Femur (tissue), 1 donor: ENCODE measurements at regions not wholly inside any gene's neighbourhood (a gene's known extent, or its start where the extent isn't known, plus 50 kb on each side); places are given as distances from the start of the nearest gene placed in this dataset.
"Not testable (repeated sequence)": the region's sequence is repeated elsewhere in the genome, so short reads cannot be mapped to it uniquely, and the experiment has no call there.

Source experiments
- DNase-seq: peaks from one replicate; pipeline ENCODE4 v3.0.0-alpha.2; 2017

DNA sequence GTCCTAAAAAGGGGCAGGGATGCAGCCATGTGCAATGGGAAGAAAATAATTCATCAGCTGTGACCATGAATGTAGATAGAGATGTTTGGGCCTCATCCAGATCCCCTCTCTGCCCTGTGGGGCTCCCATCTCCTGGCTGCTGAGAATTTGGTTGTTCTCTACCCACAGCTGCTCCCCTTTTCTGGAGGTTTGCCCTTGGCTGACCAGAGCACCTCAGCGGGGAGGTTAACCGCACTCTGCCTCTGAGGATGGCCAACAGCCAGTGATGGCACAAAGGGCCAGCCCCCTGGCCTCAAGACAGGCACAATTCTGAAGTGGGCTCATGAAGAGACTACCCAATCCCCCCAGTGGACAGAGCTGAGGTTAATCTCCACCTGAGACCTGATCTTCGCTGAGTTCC lies 61.5 kb upstream of the SERP2 start:
- no peak for DNase-seq

DNA sequence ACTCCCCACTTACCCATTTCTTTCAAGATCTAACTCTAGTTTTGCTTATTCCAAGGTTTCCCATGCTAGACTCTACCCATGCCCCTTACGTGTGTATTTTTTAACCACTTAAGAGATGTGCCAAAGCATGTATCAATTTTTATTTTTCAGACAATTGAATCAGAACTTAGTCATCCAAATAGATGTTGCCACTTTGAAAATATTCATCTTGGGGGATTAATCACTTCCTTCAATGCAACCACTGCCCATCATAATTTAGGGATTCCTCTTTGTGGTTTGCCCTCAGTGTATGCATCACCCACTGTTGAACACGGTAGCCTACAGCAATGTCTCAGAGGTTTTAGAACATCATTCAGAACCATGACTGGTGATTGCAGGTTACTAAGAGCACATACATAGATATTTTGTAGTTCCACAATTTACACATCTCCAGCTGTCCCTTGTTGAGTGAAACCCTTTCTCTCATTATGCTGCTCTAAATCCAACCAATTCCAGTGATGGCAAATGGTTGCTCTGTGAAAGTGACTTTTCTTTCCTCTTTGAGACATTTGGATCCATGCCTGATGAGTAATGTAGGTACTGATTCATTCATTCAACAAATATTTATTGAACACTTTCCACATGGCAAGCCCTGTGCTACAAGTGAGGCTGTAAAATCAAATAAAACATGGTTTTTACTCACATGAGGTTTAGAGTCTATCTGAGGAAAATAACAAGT lies 60.6 kb upstream of the SERP2 start:
- DNase-seq: no peak

DNA sequence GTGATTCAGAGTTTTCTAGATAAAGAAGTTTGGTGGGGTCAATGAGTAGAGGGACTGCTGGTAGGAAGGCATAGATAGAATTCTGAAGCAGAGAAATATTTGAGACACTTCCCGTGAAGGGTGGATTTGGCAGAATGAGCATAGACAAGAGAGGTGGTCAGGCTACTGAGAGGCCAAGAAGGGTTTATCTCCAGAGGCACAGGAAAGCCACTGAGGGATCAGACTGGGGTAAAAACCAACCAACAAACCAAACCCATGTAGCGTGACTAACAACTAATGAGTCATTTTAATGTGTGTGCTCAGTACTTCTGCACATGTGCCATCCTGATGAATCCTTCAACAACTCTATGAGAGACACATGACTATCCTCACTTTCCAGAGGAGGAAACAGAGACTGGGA lies 60.0 kb upstream of the SERP2 start:
- no peak for DNase-seq

DNA sequence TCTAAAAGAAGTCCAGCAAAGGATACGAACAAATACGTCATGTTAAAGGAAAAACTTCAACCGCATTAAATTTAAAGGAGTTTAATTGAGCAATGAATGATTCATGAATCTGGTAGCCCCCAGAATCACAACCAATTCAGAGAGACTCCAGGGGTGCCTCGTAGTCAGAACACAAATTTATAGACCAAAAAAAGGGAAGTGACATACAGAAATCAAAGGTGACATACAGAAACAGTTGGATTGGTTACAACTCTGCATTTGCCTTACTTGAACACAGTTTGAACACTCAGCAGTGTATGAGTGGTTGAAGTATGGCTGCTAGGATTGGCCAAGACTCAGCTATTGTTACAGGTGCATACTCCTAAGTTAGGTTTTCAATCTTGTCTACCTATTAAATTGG lies 59.5 kb upstream of the SERP2 start:
- DNase-seq: not testable (repeated sequence)

DNA sequence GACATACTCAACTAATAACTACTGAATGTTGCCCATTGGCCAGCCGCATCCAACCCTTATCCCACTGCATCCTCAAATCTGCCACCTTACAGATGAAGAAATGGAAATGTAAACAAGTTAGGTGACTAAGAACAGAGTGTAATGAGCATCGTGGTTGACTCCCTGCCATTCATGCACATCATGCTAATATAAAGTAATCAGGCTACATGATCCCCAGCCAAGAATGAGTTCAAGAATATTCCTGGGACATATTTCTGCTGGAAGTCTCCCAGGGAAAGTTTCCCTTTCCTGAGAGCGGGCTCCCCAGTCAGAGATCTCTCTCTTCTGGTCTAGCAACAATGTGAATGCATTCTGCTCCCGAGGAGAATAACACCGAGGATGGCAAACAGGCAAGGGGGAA lies 55.9 kb upstream of the SERP2 start:
- DNase-seq: no peak

DNA sequence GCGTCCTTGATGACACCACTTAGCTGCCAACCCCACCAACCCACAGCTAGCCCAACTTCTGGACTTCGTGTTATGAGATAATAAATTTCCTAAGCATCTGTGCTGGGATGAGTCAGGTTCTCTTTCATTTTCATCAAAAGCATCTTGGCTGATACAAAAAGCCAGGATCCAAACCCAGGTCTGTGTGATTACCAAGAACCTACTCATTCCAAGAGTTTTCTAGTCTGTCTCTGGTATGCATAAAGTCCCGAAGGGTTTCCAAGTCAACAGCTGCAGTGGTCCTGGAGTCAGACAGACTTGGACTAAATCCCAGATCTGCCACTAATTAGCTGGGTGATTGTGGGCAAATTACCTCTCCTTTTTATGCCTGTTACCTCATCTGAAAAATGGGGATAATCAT lies 55.5 kb upstream of the SERP2 start:
- no peak for DNase-seq

DNA sequence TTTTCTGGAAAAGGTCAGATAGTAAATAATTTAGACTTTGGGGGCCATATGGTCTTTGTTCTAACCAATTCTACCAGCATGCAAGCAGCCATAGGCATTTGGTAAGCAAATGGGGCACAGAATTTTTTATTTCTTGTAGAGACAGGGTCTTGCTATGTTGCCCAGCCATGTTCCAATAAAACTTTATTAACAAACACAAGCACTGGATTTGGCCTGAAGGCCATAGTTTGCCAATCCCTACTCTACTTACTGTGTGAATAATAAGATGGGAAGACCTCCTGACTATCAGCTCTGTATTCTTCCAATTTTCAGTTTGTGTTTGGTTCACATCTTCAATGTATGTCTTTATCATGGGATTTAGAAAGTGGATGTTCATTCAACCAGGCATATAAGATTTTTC lies 53.0 kb upstream of the SERP2 start:
- no peak for DNase-seq

DNA sequence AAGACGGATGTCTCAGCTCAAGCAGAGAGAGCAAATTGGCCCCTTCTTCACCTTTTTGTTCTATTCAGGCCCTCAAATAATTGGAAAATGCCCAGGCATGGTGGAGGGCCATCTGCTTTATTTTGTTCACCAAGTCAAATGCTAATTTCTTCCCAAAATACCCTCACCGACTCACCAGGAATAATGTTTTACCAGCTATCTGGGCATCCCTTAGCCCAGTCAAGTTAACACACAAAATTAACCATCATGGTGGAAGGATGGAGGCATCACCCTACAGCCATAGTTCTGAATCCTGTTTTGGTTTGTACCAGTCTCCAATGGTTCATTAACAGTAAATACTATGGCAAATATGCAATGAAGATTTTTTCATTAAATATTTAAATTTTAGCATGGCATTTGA lies 51.7 kb upstream of the SERP2 start:
- DNase-seq: no peak

DNA sequence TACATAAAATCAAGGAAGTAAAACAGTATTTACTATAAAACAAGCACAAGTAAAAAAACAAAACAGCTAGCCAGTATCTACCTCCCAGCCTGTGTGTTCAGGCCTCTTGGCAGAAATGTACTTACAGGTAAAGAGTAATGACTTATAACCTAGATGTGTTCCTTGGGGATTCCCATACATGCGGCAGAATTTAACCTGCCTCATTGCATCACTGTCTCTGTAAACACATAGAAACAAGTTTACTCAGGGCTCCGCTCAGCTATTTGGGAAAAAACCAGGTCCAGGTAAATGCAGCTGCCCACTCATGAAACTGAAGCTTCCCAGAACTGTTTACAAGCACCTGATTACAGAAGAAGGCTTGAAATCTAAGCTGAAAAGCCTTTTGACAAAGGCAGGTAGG lies 50.7 kb upstream of the SERP2 start:
- no peak for DNase-seq

DNA sequence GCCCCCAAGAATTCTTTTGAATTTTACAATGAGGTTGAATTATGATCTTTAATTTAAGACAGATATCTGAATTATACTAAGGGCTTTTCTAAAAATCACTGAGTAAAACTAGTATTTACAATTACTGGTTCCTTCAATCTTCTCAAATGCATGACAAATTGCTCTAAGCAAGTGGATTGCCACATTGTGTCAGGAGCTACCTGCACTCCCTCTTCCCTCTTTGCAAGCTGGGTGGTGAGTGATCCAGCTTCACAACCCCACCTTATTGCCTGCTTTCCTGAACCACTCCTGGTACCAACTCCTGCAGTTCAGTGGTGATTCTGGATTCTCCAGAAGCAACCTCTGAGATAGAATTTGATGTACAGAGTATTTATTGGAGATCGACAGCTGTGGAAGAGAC lies 49.9 kb upstream of the SERP2 start:
- no peak for DNase-seq
